HepG2 (cell line): ENCODE measurements at regions not wholly inside any gene's neighbourhood (a gene's known extent, or its start where the extent isn't known, plus 50 kb on each side); places are given as distances from the start of the nearest gene placed in this dataset.

ENCODE experiments used
- ATAC-seq: fragments of 200-7000 bp; cut with Tn5 transposase; 3 replicates; pipeline ENCODE4 v1.9.1; 2020; ENCODE audit warnings: mild to moderate bottlenecking, moderate library complexity
- BruUV-seq: library from RNA; stranded (reverse); fragments of 400-500 nt; replicated peaks from 2 replicates; lab custom pipeline; 2021; lab: Mats Ljungman, UMichigan
- CTCF ChIA-PET: fragments of 300-600 bp; formaldehyde crosslinking; extraction: SDS; loops from one replicate; lab custom pipeline; 2021; ENCODE audit warnings: low total read pairs, inconsistent platforms, low intra/inter-chr PET ratio; lab: Yijun Ruan, JAX
- POLR2A ChIA-PET: fragments of 350-600 bp; sonication (Branson Sonifier 250); formaldehyde crosslinking; loops from one replicate; lab custom pipeline; 2020; ENCODE audit warnings: antibody characterized with exemption, inconsistent platforms; lab: Yijun Ruan, JAX
- DNase-seq: peaks from one replicate; pipeline ENCODE4 v3.0.0-alpha.2; 2015; ENCODE audit warnings: low spot score
- FAIRE-seq: peaks from 3 replicates; lab custom pipeline; 2011; peaks lifted over from hg19 to GRCh38; lab: Jason Lieb, UNC
- H2AFZ ChIP-seq: one replicate; pipeline ENCODE4 v1.6.1; 2011; ENCODE audit warnings: low read length, inconsistent platforms
- H3K27ac ChIP-seq: fragments of 300-600 bp; 3 replicates; pipeline ENCODE4 v1.8.0; 2011; ENCODE audit warnings: mixed run types, mild to moderate bottlenecking, mixed read lengths, low read length, inconsistent platforms; ENCODE audit not compliant: insufficient read depth; ENCODE audit errors: extremely low read length
- H3K27me3 ChIP-seq, 2 experiments: fragments of 200-600 bp in 1 of 2; 2 replicates in 1 of 2; 3 replicates in 1 of 2; pipeline versions ENCODE4 v1.6.0 to v1.8.0; 2011; ENCODE audit warnings: low read length in 2 of 2, mild to moderate bottlenecking in 2 of 2, moderate library complexity in 2 of 2, inconsistent platforms in 1 of 2; ENCODE audit not compliant: insufficient read depth in 2 of 2, control insufficient read depth in 1 of 2
- H3K36me3 ChIP-seq, 2 experiments: fragments of 200-600 bp in 1 of 2; replicated peaks in 1 of 2; 2 replicates in 1 of 2; 3 replicates in 1 of 2; pipeline versions ENCODE4 v1.5.1 to v1.8.0; 2011; ENCODE audit warnings: low read length in 2 of 2, inconsistent platforms in 1 of 2; ENCODE audit not compliant: insufficient read depth in 2 of 2, control insufficient read depth in 1 of 2
- H3K4me1 ChIP-seq: 2 replicates; pipeline ENCODE4 v1.5.1; 2012; ENCODE audit warnings: low read length, inconsistent platforms; ENCODE audit not compliant: insufficient read depth
- H3K4me2 ChIP-seq: 2 replicates; pipeline ENCODE4 v1.6.0; 2011; ENCODE audit warnings: low read depth, low read length, inconsistent platforms
- H3K4me3 ChIP-seq, 3 experiments: fragments of 200-600 bp in 1 of 3; sonication (generic), shearing (Covaris generic) in 1 of 3; replicated peaks in 1 of 3; 2 replicates each; pipeline ENCODE4 v1.5.1; 2011 to 2016; ENCODE audit warnings: low read length in 3 of 3, inconsistent platforms in 2 of 3, low read depth in 2 of 3, mild to moderate bottlenecking in 2 of 3, control low read depth in 1 of 3, mixed read lengths in 1 of 3; ENCODE audit not compliant: insufficient read depth in 1 of 3
- H3K79me2 ChIP-seq: one replicate; pipeline ENCODE4 v1.6.1; 2011; ENCODE audit warnings: low read length, inconsistent platforms; ENCODE audit not compliant: insufficient read depth
- H3K9ac ChIP-seq: 2 replicates; pipeline ENCODE4 v1.6.0; 2011; ENCODE audit warnings: mild to moderate bottlenecking, low read depth, low read length, inconsistent platforms; ENCODE audit not compliant: insufficient read depth
- H3K9me3 ChIP-seq: 2 replicates; pipeline ENCODE4 v1.5.1; 2012; ENCODE audit warnings: mild to moderate bottlenecking, low read length
- H4K20me1 ChIP-seq: 2 replicates; pipeline ENCODE4 v1.6.0; 2011; ENCODE audit warnings: inconsistent platforms, mild to moderate bottlenecking, low read length, moderate library complexity; ENCODE audit not compliant: insufficient read depth
- ATF2 ChIP-seq: sonication (generic); formaldehyde crosslinking; IDR thresholded peaks from 2 replicates; pipeline ENCODE4 v1.4.0; 2020; ENCODE audit warnings: missing genetic modification reagents
- BCL6 ChIP-seq: IDR thresholded peaks from 2 replicates; pipeline ENCODE4 v1.6.1; 2016; ENCODE audit warnings: missing genetic modification reagents, missing compliant biosample characterization
- CHCHD3 ChIP-seq: sonication (generic); formaldehyde crosslinking; IDR thresholded peaks from 2 replicates; pipeline ENCODE4 v1.8.0; 2022; ENCODE audit warnings: mild to moderate bottlenecking, missing genetic modification reagents, moderate library complexity
- HNRNPLL ChIP-seq: fragments of 200-400 bp; formaldehyde crosslinking; IDR thresholded peaks from 2 replicates; pipeline ENCODE4 v1.6.1; 2017; ENCODE audit warnings: mild to moderate bottlenecking, low read depth, low read length; ENCODE audit not compliant: poor library complexity, severe bottlenecking
- MAFF ChIP-seq: IDR thresholded peaks from 2 replicates; pipeline ENCODE4 v1.6.1; 2011; ENCODE audit warnings: low read depth, low read length, improper control_type of control experiment
- MAFK ChIP-seq, 2 experiments: IDR thresholded peaks in 1 of 2; conservative IDR thresholded peaks in 1 of 2; 2 replicates each; pipeline ENCODE4 v1.6.1; 2011; ENCODE audit warnings: improper control_type of control experiment in 2 of 2, low read length in 2 of 2
- POGK ChIP-seq: sonication (generic); formaldehyde crosslinking; conservative IDR thresholded peaks from 2 replicates; pipeline ENCODE4 v1.8.0; 2022; ENCODE audit warnings: mild to moderate bottlenecking, moderate library complexity, missing genetic modification reagents
- ZNF17 ChIP-seq: sonication (generic); formaldehyde crosslinking; IDR thresholded peaks from 2 replicates; pipeline ENCODE4 v1.5.0; 2020; ENCODE audit warnings: mild to moderate bottlenecking, missing genetic modification reagents
- ZNF550 ChIP-seq: sonication (generic); formaldehyde crosslinking; IDR thresholded peaks from 2 replicates; pipeline ENCODE4 v1.4.0; 2020; ENCODE audit warnings: mild to moderate bottlenecking, missing genetic modification reagents, borderline replicate concordance
- ZNF777 ChIP-seq: sonication (generic); formaldehyde crosslinking; IDR thresholded peaks from 2 replicates; pipeline ENCODE4 v1.4.0; 2020; ENCODE audit warnings: missing genetic modification reagents
- ZNF782 ChIP-seq: sonication (generic); formaldehyde crosslinking; IDR thresholded peaks from 2 replicates; pipeline ENCODE4 v1.4.0; 2020; ENCODE audit warnings: missing genetic modification reagents, mild to moderate bottlenecking, borderline replicate concordance
- ZNF891 ChIP-seq: sonication (generic); formaldehyde crosslinking; IDR thresholded peaks from 2 replicates; pipeline ENCODE4 v1.5.0; 2020; ENCODE audit warnings: mild to moderate bottlenecking, missing genetic modification reagents
- WGBS: methylation state at CpG from one replicate; pipeline ENCODE4 v1.1.6; 2017; ENCODE audit warnings: low lambda C conversion rate; 5-methylcytosine and 5-hydroxymethylcytosine counted together
- in situ Hi-C: cut with HindIII; loops from 2 replicates; pipeline ENCODE4 v1.10.0; 2017; ENCODE audit warnings: low pct_unique_long_range_greater_than_20kb; ENCODE audit not compliant: extremely low pct_ligation_motif_present
- intact Hi-C: fragments of 100-400 bp; cut with micrococcal nuclease; formaldehyde crosslinking; loops from one replicate; pipeline ENCODE4 v1.10.0; 2022; ENCODE audit not compliant: unreplicated experiment

DNA sequence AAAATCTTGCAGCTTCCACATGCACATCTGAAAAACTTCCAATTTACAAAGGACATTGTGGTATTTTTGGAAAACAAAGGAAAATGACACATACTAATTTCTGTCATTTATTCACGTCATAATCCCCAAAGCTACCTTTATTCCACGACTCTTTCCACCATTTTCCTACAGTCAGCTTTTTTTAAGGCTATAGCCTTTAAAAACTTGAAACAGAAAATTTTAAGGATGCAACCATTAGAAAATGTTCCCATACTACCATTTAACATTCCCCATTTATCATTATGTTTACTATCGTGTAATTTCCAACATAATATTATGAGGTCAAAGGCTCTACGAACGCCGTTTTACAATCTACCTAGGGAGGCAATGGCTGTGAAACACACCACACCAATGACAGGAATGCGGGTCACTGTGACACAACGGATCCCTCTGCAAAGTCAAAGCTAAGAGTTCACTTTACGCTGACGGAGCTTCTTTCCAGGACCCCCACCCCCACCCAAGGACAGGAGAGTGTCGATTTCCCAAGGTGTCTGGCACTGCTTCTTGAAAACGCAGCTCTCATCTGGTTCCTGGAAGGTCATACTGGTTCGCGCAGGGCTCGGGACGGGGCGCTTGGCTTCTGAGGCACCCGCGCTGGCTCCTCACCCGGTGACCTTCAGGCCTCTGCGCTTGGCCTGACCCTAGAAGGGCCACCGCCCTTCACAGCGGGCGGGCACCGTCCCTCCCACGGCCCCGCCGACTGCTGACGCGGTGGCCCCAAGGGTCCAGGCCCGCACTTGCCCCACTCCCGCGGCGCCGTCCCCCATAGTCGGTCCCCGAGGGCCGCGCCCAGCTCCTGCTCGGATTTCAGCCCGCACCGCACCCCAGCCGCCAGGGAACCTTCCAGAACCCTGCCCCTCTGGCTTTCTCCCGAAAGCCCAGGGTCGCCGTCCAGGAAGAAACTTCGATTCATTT lies 50.5 kb upstream of the ATF3 start:
- no peaks in the 10 kb centered on the region for H3K36me3 ChIP-seq
- H4K20me1 ChIP-seq: no peaks in the 10 kb centered on the region
- H3K4me3 ChIP-seq: peak overlapping the region; percentile 45 to 72 (median 62); a peak in 5 of 6 replicates
- peak overlapping the region; percentile 79 for H3K4me2 ChIP-seq
- peaks cover 6 to 10% of the 10 kb centered on the region in 2 experiments; a peak in 3 of 5 replicates for H3K27me3 ChIP-seq
- peaks cover 10% of the 10 kb centered on the region for H3K4me1 ChIP-seq
- CTCF ChIA-PET: no interaction called here
- no peak overlapping the region for H2AFZ ChIP-seq
- 53% methylated on average over 26 of the region's 47 CpGs for WGBS
- DNase-seq (no peak), ATAC-seq (peak; percentile 54), FAIRE-seq (no peak)
- no peaks in the 10 kb centered on the region for H3K9me3 ChIP-seq
- no peak overlapping the region for H3K27ac ChIP-seq
- BruUV-seq: TSS peak; percentile 53
- peak overlapping the region; percentile 59; the same call in 1 of the 2 replicates for H3K9ac ChIP-seq
- no peaks in the 10 kb centered on the region for H3K79me2 ChIP-seq
- intact Hi-C loops (no loop called here), in situ Hi-C loops (no loop called here)
- POLR2A ChIA-PET: interaction anchor here (1.2 to 2.6 kb wide), 2 partner anchors 50 to 81 kb away, joined by 4 to 20 read pairs; partner anchors contain the start of gene ATF3
- TF ChIP-seq MAFK (conservative IDR thresholded peaks at IDR 0.05 in 1 of 2, IDR thresholded peaks at IDR 0.05 in 1 of 2; ENCODE audit: low read length in 2 of 2): peak; percentile 60 to 76
- 0 out of 2 replicates have a peak, but pooled peaks have one; percentile 24 for TF ChIP-seq ZNF550 (CRISPR knock-in tag)
- peak; percentile 20; the same call in 1 of the 2 replicates for TF ChIP-seq POGK (CRISPR knock-in tag)
- no peak for TF ChIP-seq ATF2
- no peak for TF ChIP-seq ZNF17 (CRISPR knock-in tag)
- TF ChIP-seq ZNF782: no peak
- peak; percentile 88; the same call in 1 of the 2 replicates for TF ChIP-seq ZNF777 (CRISPR knock-in tag)
- peak; percentile 41; the same call in 1 of the 2 replicates for TF ChIP-seq MAFF
- peak; percentile 21 for TF ChIP-seq HNRNPLL
- TF ChIP-seq CHCHD3 (CRISPR knock-in tag): 0 out of 2 replicates have a peak, but pooled peaks have one; percentile 5
- TF ChIP-seq ZNF891 (CRISPR knock-in tag): 0 out of 2 replicates have a peak, but pooled peaks have one; percentile 24
- 0 out of 2 replicates have a peak, but pooled peaks have one; percentile 16 for TF ChIP-seq BCL6 (CRISPR knock-in tag)
